ENCODE measurements at regions not wholly inside any gene's neighbourhood (a gene's known extent, or its start where the extent isn't known, plus 50 kb on each side); places are given as distances from the start of the nearest gene placed in this dataset.
"Not testable (repeated sequence)": the region's sequence is repeated elsewhere in the genome, so short reads cannot be mapped to it uniquely, and the experiment has no call there.

- DNase-seq, result no peak
Measured at GRCh38 chr3:21898316-21898715, 147.3 kb upstream of the ZNF385D start.

GRCh38 chr3:21901484-21901883, 150.5 kb upstream of the ZNF385D start:
- no peak for DNase-seq

GRCh38 chr3:21902956-21903355, 151.9 kb upstream of the ZNF385D start:
- no peak for DNase-seq

- no peak for DNase-seq
Measured at GRCh38 chr3:21909096-21909495, 158.1 kb upstream of the ZNF385D start.

GRCh38 chr3:21912711-21913110, 161.7 kb upstream of the ZNF385D start:
- no peak for DNase-seq

GRCh38 chr3:21913791-21914190, 162.8 kb upstream of the ZNF385D start:
- no peak for DNase-seq

- no peak for DNase-seq
Measured at GRCh38 chr3:21914451-21914850, 163.4 kb upstream of the ZNF385D start.

- DNase-seq, result no peak
Measured at GRCh38 chr3:21919383-21919782, 168.4 kb upstream of the ZNF385D start.

GRCh38 chr3:21920421-21920861, 169.4 kb upstream of the ZNF385D start:
- DNase-seq, result no peak

- not testable (repeated sequence) for DNase-seq
Measured at GRCh38 chr3:21923156-21923555, 172.1 kb upstream of the ZNF385D start.

GRCh38 chr3:21927261-21927660, 176.3 kb upstream of the ZNF385D start:
- no peak for DNase-seq

GRCh38 chr3:21934591-21934990, 183.6 kb upstream of the ZNF385D start:
- DNase-seq, result no peak

GRCh38 chr3:21936207-21936606, 185.2 kb upstream of the ZNF385D start:
- no peak for DNase-seq

GRCh38 chr3:21938267-21938681, 187.3 kb upstream of the ZNF385D start:
- no peak for DNase-seq

- DNase-seq, result no peak
Measured at GRCh38 chr3:21942328-21942727, 191.3 kb upstream of the ZNF385D start.

GRCh38 chr3:21944251-21944650, 193.2 kb upstream of the ZNF385D start:
- no peak for DNase-seq

GRCh38 chr3:21952856-21953255, 201.8 kb upstream of the ZNF385D start:
- no peak for DNase-seq

- DNase-seq, result no peak
Measured at GRCh38 chr3:21954709-21955108, 203.7 kb upstream of the ZNF385D start.

- DNase-seq, result no peak
Measured at GRCh38 chr3:21955406-21955805, 204.4 kb upstream of the ZNF385D start.

- DNase-seq, result no peak
Measured at GRCh38 chr3:21960033-21960432, 209.0 kb upstream of the ZNF385D start.

- no peak for DNase-seq
Measured at GRCh38 chr3:21962456-21962855, 211.4 kb upstream of the ZNF385D start.

- DNase-seq, result not testable (repeated sequence)
Measured at GRCh38 chr3:21966457-21966856, 215.4 kb upstream of the ZNF385D start.

- no peak for DNase-seq
Measured at GRCh38 chr3:21979706-21980105, 228.7 kb upstream of the ZNF385D start.

- no peak for DNase-seq
Measured at GRCh38 chr3:21989341-21990042, 238.5 kb upstream of the ZNF385D start.

GRCh38 chr3:21991061-21991460, 240.1 kb upstream of the ZNF385D start:
- no peak for DNase-seq
